ENCODE measurements at regions not wholly inside any gene's neighbourhood (a gene's known extent, or its start where the extent isn't known, plus 50 kb on each side); places are given as distances from the start of the nearest gene placed in this dataset.
"Not testable (repeated sequence)": the region's sequence is repeated elsewhere in the genome, so short reads cannot be mapped to it uniquely, and the experiment has no call there.

- TF ChIP-seq EZH2 (IDR thresholded peaks at IDR 0.05; ENCODE audit: insufficient read depth, poor library complexity, severe bottlenecking); EZH2phosphoT487 (IDR thresholded peaks at IDR 0.05; ENCODE audit: insufficient read depth, low read depth): not testable (repeated sequence)
These were observed 50.2 kb upstream of the LPCAT1 start for GRCh38 chr5:1574023-1574318.

Data from GM23248 (cell line).